NCI-H69 (cell line): ENCODE measurements at regions not wholly inside any gene's neighbourhood (a gene's known extent, or its start where the extent isn't known, plus 50 kb on each side); places are given as distances from the start of the nearest gene placed in this dataset.

Experiments
- DNase-seq: peaks from one replicate; lab custom pipeline; 2025; lab: John Stamatoyannopoulos, UW

- no peak for DNase-seq
These were observed 53.4 kb upstream of the GJB5 start for GRCh38 chr1:34701326-34702060.
